K562 (cell line): ENCODE measurements at regions not wholly inside any gene's neighbourhood (a gene's known extent, or its start where the extent isn't known, plus 50 kb on each side); places are given as distances from the start of the nearest gene placed in this dataset.

Experiments used
- CREM ChIP-seq: IDR thresholded peaks from 2 replicates; pipeline ENCODE4 v1.6.1; 2014; ENCODE audit warnings: antibody characterized with exemption, low read depth
- ELK1 ChIP-seq: sonication (generic); formaldehyde crosslinking; IDR thresholded peaks from 2 replicates; pipeline ENCODE4 v1.8.1; 2022; ENCODE audit warnings: missing genetic modification reagents
- HBP1 ChIP-seq: fragments of 450-650 bp; formaldehyde crosslinking; IDR thresholded peaks from 2 replicates; pipeline ENCODE4 v1.4.0; 2022; ENCODE audit warnings: missing genetic modification characterization
- KAT8 ChIP-seq: fragments of 450-650 bp; IDR thresholded peaks from 2 replicates; pipeline ENCODE4 v1.6.1; 2016; ENCODE audit warnings: low read depth, mild to moderate bottlenecking
- KHSRP ChIP-seq: fragments of 450-650 bp; IDR thresholded peaks from 2 replicates; pipeline ENCODE4 v1.6.1; 2017
- NFIX ChIP-seq: fragments of 250-450 bp; sonication (Bioruptor Pico); IDR thresholded peaks from 2 replicates; pipeline ENCODE4 v1.4.0; 2020; ENCODE audit warnings: low read depth, mild to moderate bottlenecking, moderate library complexity
- PRPF4 ChIP-seq: fragments of 200-400 bp; formaldehyde crosslinking; IDR thresholded peaks from one replicate; pipeline ENCODE4 v1.6.1; 2017; ENCODE audit warnings: low read length, low read depth, mild to moderate bottlenecking; ENCODE audit not compliant: insufficient read depth, poor library complexity, severe bottlenecking
- RFX7 ChIP-seq: fragments of 250-450 bp; sonication (Bioruptor Pico); IDR thresholded peaks from 2 replicates; pipeline ENCODE4 v1.5.1; 2021; ENCODE audit warnings: mild to moderate bottlenecking
- SNIP1 ChIP-seq: fragments of 450-650 bp; IDR thresholded peaks from 2 replicates; pipeline ENCODE4 v1.7.1; 2017; ENCODE audit warnings: low read depth, mild to moderate bottlenecking
- SREBF1 ChIP-seq: fragments of 150-350 bp; IDR thresholded peaks from 2 replicates; pipeline ENCODE4 v1.6.1; 2014; ENCODE audit warnings: antibody characterized with exemption, low read depth, low read length, borderline replicate concordance
- TAF15 ChIP-seq: fragments of 200-400 bp; formaldehyde crosslinking; IDR thresholded peaks from 2 replicates; pipeline ENCODE4 v1.6.1; 2017; ENCODE audit warnings: mild to moderate bottlenecking, low read depth, low read length, moderate library complexity
- TEAD2 ChIP-seq: fragments of 450-650 bp; IDR thresholded peaks from 2 replicates; pipeline ENCODE4 v1.6.1; 2016; ENCODE audit warnings: missing genetic modification characterization, control low read depth, missing compliant biosample characterization
- TEAD4 ChIP-seq, 2 experiments: sonication (generic) in 1 of 2; formaldehyde crosslinking in 1 of 2; IDR thresholded peaks; 2 replicates each; pipeline versions ENCODE4 v1.6.1 to v1.8.0; 2012 to 2022; ENCODE audit warnings: borderline replicate concordance in 1 of 2, inconsistent platforms in 1 of 2, low read length in 1 of 2, mild to moderate bottlenecking in 1 of 2, missing genetic modification reagents in 1 of 2
- TFAM ChIP-seq: fragments of 250-450 bp; sonication (Bioruptor Pico); conservative IDR thresholded peaks from 2 replicates; pipeline ENCODE4 v1.5.0; 2021; ENCODE audit warnings: mild to moderate bottlenecking, moderate library complexity
- TSC22D4 ChIP-seq: fragments of 450-650 bp; IDR thresholded peaks from 2 replicates; pipeline ENCODE4 v1.6.1; 2016; ENCODE audit warnings: missing genetic modification characterization, missing biosample characterization, control low read depth
- ZNF224 ChIP-seq: sonication (generic); formaldehyde crosslinking; IDR thresholded peaks from 2 replicates; pipeline ENCODE4 v1.8.0; 2022; ENCODE audit warnings: mild to moderate bottlenecking, missing genetic modification reagents
- ZNF263 ChIP-seq: sonication (generic); formaldehyde crosslinking; IDR thresholded peaks from 2 replicates; pipeline ENCODE4 v1.8.0; 2022; ENCODE audit warnings: mild to moderate bottlenecking, missing genetic modification reagents, borderline replicate concordance
- ZNF561 ChIP-seq: fragments of 450-650 bp; formaldehyde crosslinking; conservative IDR thresholded peaks from 2 replicates; pipeline ENCODE4 v1.4.0; 2020; ENCODE audit warnings: mild to moderate bottlenecking, moderate library complexity
- ZSCAN29 ChIP-seq: fragments of 450-650 bp; IDR thresholded peaks from 2 replicates; pipeline ENCODE4 v1.6.1; 2017
- TF ChIP-seq, protein P1 (sequence below): fragments of 250-450 bp; sonication (Bioruptor Pico); IDR thresholded peaks from 2 replicates; pipeline ENCODE4 v1.5.0; 2020; ENCODE audit warnings: mild to moderate bottlenecking, borderline replicate concordance
- TF ChIP-seq, protein P2 (sequence below): fragments of 250-450 bp; sonication (Bioruptor Pico); IDR thresholded peaks from 2 replicates; pipeline ENCODE4 v1.9.0; 2021; ENCODE audit warnings: mild to moderate bottlenecking
- TF ChIP-seq, protein P3 (sequence below): IDR thresholded peaks from 3 replicates; pipeline ENCODE4 v1.6.1; 2011; ENCODE audit warnings: borderline replicate concordance, mild to moderate bottlenecking; ENCODE audit not compliant: insufficient read length, insufficient read depth

DNA sequence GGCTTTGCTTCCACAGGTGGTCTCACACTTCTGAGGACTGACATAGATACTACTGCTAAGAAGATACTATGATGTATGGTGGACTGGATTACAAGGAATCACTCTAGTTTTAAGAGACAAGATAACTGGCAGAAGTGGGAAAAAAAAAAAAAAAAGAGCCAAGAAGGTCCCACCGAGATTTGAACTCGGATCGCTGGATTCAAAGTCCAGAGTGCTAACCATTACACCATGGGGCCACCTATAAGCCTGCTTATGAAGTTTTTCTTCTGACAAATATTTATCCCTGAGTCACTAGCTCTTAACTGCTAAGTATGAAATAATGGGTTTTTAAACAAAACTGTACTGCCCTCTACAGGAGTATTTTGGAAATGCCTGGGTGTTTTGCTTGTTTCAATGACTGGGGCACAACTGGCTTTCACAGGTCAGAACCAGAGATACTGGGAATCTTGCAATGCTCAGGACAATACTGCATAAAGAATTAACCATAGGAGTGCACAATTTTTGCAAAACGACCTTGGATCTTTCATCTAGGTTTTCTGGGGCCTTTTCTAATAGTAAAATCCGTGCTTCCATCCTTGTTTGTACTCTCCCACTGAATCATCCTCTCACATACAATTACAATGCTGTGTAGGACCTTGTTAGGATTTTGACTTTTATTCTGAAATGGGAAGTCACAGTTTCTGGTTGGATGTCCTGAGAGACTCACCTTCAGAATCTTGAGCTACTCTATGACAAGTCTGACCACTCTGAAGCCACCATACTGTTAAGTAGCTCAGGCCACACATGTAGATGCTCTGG lies 116.3 kb downstream of the OR2B2 start (continued):
- TF ChIP-seq TEAD2 (tag), result no peak; the same call in 1 of the 2 replicates
- TF ChIP-seq, protein P1, sequence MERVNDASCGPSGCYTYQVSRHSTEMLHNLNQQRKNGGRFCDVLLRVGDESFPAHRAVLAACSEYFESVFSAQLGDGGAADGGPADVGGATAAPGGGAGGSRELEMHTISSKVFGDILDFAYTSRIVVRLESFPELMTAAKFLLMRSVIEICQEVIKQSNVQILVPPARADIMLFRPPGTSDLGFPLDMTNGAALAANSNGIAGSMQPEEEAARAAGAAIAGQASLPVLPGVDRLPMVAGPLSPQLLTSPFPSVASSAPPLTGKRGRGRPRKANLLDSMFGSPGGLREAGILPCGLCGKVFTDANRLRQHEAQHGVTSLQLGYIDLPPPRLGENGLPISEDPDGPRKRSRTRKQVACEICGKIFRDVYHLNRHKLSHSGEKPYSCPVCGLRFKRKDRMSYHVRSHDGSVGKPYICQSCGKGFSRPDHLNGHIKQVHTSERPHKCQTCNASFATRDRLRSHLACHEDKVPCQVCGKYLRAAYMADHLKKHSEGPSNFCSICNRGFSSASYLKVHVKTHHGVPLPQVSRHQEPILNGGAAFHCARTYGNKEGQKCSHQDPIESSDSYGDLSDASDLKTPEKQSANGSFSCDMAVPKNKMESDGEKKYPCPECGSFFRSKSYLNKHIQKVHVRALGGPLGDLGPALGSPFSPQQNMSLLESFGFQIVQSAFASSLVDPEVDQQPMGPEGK (CRISPR knock-in tag), result 0 out of 2 replicates have a peak, but pooled peaks have one; percentile 34
- no peak for TF ChIP-seq NFIX
- no peak for TF ChIP-seq TFAM (CRISPR knock-in tag)
- TF ChIP-seq ZNF561 (CRISPR knock-in tag), result no peak
- TF ChIP-seq PRPF4, result no peak
- TF ChIP-seq RFX7, result no peak
- TF ChIP-seq ZSCAN29, result peak; percentile 80
- no peak for TF ChIP-seq ZNF224 (CRISPR knock-in tag)
- peak; percentile 88 for TF ChIP-seq TEAD4 (IDR thresholded peaks at IDR 0.05; ENCODE audit: low read length)
- TF ChIP-seq TEAD4 (CRISPR knock-in tag; IDR thresholded peaks at IDR 0.05; ENCODE audit: borderline replicate concordance), result no peak
- no peak for TF ChIP-seq SNIP1
- TF ChIP-seq SREBF1, result peak; percentile 12; the same call in 1 of the 2 replicates
- TF ChIP-seq CREM, result no peak
- no peak for TF ChIP-seq KHSRP
- TF ChIP-seq KAT8, result no peak
- no peak for TF ChIP-seq HBP1 (CRISPR knock-in tag)
- TF ChIP-seq, protein P2, sequence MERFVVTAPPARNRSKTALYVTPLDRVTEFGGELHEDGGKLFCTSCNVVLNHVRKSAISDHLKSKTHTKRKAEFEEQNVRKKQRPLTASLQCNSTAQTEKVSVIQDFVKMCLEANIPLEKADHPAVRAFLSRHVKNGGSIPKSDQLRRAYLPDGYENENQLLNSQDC, result 0 out of 2 replicates have a peak, but pooled peaks have one; percentile 21
- TF ChIP-seq ZNF263, result no peak
- no peak for TF ChIP-seq TSC22D4 (tag)
- TF ChIP-seq ELK1 (CRISPR knock-in tag), result no peak
- TF ChIP-seq, protein P3, sequence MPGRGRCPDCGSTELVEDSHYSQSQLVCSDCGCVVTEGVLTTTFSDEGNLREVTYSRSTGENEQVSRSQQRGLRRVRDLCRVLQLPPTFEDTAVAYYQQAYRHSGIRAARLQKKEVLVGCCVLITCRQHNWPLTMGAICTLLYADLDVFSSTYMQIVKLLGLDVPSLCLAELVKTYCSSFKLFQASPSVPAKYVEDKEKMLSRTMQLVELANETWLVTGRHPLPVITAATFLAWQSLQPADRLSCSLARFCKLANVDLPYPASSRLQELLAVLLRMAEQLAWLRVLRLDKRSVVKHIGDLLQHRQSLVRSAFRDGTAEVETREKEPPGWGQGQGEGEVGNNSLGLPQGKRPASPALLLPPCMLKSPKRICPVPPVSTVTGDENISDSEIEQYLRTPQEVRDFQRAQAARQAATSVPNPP, result no peak
- TF ChIP-seq TAF15, result no peak
